B cell (primary cell): ENCODE measurements at regions not wholly inside any gene's neighbourhood (a gene's known extent, or its start where the extent isn't known, plus 50 kb on each side); places are given as distances from the start of the nearest gene placed in this dataset.

Source experiments
- ATAC-seq: fragments of 200-7000 bp; cut with Tn5 transposase; one replicate; pipeline ENCODE4 v1.10.0; 2021; ENCODE audit warnings: low read depth, mild to moderate bottlenecking, moderate number of reproducible peaks, moderate library complexity
- CTCF ChIA-PET: fragments of 350-600 bp; sonication (Branson Sonifier 250); formaldehyde crosslinking; loops from one replicate; lab custom pipeline; 2021; ENCODE audit warnings: antibody characterized with exemption, inconsistent platforms; lab: Charles Lee
- POLR2A ChIA-PET: fragments of 350-600 bp; sonication (Branson Sonifier 250); formaldehyde crosslinking; loops from one replicate; lab custom pipeline; 2021; ENCODE audit warnings: antibody characterized with exemption; lab: Charles Lee
- DNase-seq: peaks from one replicate; pipeline ENCODE4 v3.0.0; 2013
- H2AFZ ChIP-seq: 2 replicates; pipeline ENCODE4 v1.6.1; 2012; ENCODE audit warnings: mild to moderate bottlenecking, low read depth, low read length; ENCODE audit not compliant: insufficient read depth, poor library complexity, severe bottlenecking
- H3K27ac ChIP-seq, 2 donors: 1 replicate in 1 of 2; 2 replicates in 1 of 2; pipeline ENCODE4 v1.5.1; 2012 to 2013; ENCODE audit warnings: low read length in 2 of 2, mild to moderate bottlenecking in 2 of 2, moderate library complexity in 1 of 2
- H3K27me3 ChIP-seq, 4 experiments: fragments of 200-600 bp in 1 of 4; sonication (generic) in 1 of 4; replicated peaks in 1 of 4; 1 replicate in 2 of 4; 2 replicates in 2 of 4; pipeline versions ENCODE4 v1.6.1 to v1.7.0; 2013 to 2016; ENCODE audit warnings: low read length in 3 of 4, mild to moderate bottlenecking in 2 of 4, mixed read lengths in 1 of 4, moderate library complexity in 1 of 4; ENCODE audit not compliant: insufficient read depth in 4 of 4, control insufficient read depth in 3 of 4; ENCODE audit errors: control extremely low read depth in 1 of 4
- H3K36me3 ChIP-seq, 2 experiments: replicated peaks in 1 of 2; 1 replicate in 1 of 2; 2 replicates in 1 of 2; pipeline versions ENCODE4 v1.6.1 to v1.7.1; 2013; ENCODE audit warnings: low read length in 1 of 2; ENCODE audit not compliant: insufficient read depth in 2 of 2, control insufficient read depth in 1 of 2; ENCODE audit errors: control extremely low read depth in 1 of 2, extremely low read depth in 1 of 2
- H3K4me1 ChIP-seq, 2 donors: fragments of 200-600 bp in 1 of 2; sonication (generic) in 1 of 2; 1 replicate in 1 of 2; 2 replicates in 1 of 2; pipeline versions ENCODE4 v1.5.1 to v1.6.1; 2013 to 2017; ENCODE audit warnings: low read length in 2 of 2; ENCODE audit not compliant: control insufficient read depth in 2 of 2, insufficient read depth in 2 of 2
- H3K4me2 ChIP-seq: replicated peaks from 2 replicates; pipeline ENCODE3; 2012; ENCODE audit warnings: mild to moderate bottlenecking, low read depth, low read length; ENCODE audit not compliant: poor library complexity, severe bottlenecking
- H3K4me3 ChIP-seq, 5 experiments: fragments of 200-600 bp in 1 of 5; sonication (generic) in 1 of 5; 1 replicate in 3 of 5; 2 replicates in 2 of 5; pipeline versions ENCODE4 v1.5.1 to v1.7.0; 2011 to 2016; ENCODE audit warnings: low read length in 4 of 5, mild to moderate bottlenecking in 4 of 5, low read depth in 2 of 5, control low read depth in 1 of 5, moderate library complexity in 1 of 5; ENCODE audit not compliant: insufficient read depth in 1 of 5; ENCODE audit errors: control extremely low read depth in 1 of 5, extremely low read depth in 1 of 5
- H3K79me2 ChIP-seq: fragments of 200-600 bp; sonication (generic); one replicate; pipeline ENCODE4 v1.6.0; 2016; ENCODE audit warnings: low read length; ENCODE audit not compliant: control insufficient read depth, insufficient read depth
- H3K9ac ChIP-seq: fragments of 200-600 bp; sonication (generic); 2 replicates; pipeline ENCODE4 v1.6.1; 2017; ENCODE audit warnings: mild to moderate bottlenecking, low read length, moderate library complexity
- H3K9me3 ChIP-seq, 3 donors: one replicate each; pipeline versions ENCODE4 v1.6.1 to v1.7.1; 2013; ENCODE audit warnings: low read length in 2 of 3; ENCODE audit not compliant: control insufficient read depth in 2 of 3, insufficient read depth in 1 of 3; ENCODE audit errors: control extremely low read depth in 1 of 3
- H4K20me1 ChIP-seq: 2 replicates; pipeline ENCODE4 v1.6.0; 2012; ENCODE audit warnings: mild to moderate bottlenecking, low read length; ENCODE audit not compliant: insufficient read depth, control insufficient read depth, poor library complexity, severe bottlenecking
- H3K27ac Mint-ChIP-seq: one replicate; pipeline ENCODE4 v1.8.0; 2021; ENCODE audit warnings: mixed read lengths
- H3K27me3 Mint-ChIP-seq: one replicate; pipeline ENCODE4 v1.8.0; 2021; ENCODE audit warnings: mixed read lengths
- H3K4me1 Mint-ChIP-seq: one replicate; pipeline ENCODE4 v1.8.0; 2021; ENCODE audit warnings: mixed read lengths
- H3K4me3 Mint-ChIP-seq: one replicate; pipeline ENCODE4 v1.8.0; 2021; ENCODE audit warnings: mixed read lengths
- H3K9me3 Mint-ChIP-seq: one replicate; pipeline ENCODE4 v1.8.0; 2022; ENCODE audit warnings: mixed read lengths; ENCODE audit not compliant: insufficient read depth
- EZH2 ChIP-seq: IDR thresholded peaks from 2 replicates; pipeline ENCODE4 v1.6.1; 2012; ENCODE audit warnings: borderline replicate concordance, low read depth, mild to moderate bottlenecking, moderate library complexity, low read length; ENCODE audit not compliant: insufficient read depth, poor library complexity, severe bottlenecking
- WGBS: methylation state at CpG from one replicate; pipeline ENCODE4 v1.1.5; 2013; ENCODE audit warnings: missing lambda C conversion rate; ENCODE audit not compliant: insufficient coverage; 5-methylcytosine and 5-hydroxymethylcytosine counted together
- intact Hi-C: fragments of 100-400 bp; cut with micrococcal nuclease; formaldehyde crosslinking; loops from one replicate; pipeline ENCODE4 v1.10.0; 2022
- TF ChIP-seq, protein P1 (sequence below): fragments of 200-600 bp; IDR thresholded peaks from one replicate; pipeline ENCODE4 v1.8.0; 2022; ENCODE audit warnings: antibody characterized with exemption, mild to moderate bottlenecking

DNA sequence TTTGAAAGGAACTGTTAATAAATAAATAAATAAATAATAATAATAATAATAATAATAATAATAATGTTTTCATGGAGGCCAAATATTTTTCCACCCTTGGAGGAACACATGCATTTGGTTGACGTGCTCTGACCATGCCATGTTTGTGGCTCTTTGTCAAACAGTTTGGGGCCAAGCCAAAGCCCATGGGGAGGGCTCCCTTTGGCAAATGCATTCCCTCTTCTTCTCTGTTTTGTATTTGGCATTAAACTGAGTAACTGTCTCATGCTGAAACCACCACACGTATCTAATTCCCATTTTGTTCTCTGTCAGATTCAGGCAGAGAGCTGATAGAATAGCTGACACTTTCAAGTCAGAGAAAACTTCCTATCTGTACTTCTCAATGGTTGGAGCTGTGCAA is 68.6 kb upstream of the PAX6 start:
- no peak overlapping the region for H3K4me2 ChIP-seq
- no peak for ATAC-seq
- WGBS = 88% methylated on average over 1 of the region's 2 CpGs
- no peak overlapping the region for H3K4me3 ChIP-seq
- no peaks in the 10 kb centered on the region for H3K9me3 Mint-ChIP-seq
- no peaks in the 10 kb centered on the region for H3K36me3 ChIP-seq
- intact Hi-C loops = no loop called here
- H3K79me2 ChIP-seq = no peaks in the 10 kb centered on the region
- no peak overlapping the region for H3K27ac Mint-ChIP-seq
- H2AFZ ChIP-seq = no peak overlapping the region
- no peaks in the 10 kb centered on the region for H3K4me1 ChIP-seq
- TF ChIP-seq, protein P1, sequence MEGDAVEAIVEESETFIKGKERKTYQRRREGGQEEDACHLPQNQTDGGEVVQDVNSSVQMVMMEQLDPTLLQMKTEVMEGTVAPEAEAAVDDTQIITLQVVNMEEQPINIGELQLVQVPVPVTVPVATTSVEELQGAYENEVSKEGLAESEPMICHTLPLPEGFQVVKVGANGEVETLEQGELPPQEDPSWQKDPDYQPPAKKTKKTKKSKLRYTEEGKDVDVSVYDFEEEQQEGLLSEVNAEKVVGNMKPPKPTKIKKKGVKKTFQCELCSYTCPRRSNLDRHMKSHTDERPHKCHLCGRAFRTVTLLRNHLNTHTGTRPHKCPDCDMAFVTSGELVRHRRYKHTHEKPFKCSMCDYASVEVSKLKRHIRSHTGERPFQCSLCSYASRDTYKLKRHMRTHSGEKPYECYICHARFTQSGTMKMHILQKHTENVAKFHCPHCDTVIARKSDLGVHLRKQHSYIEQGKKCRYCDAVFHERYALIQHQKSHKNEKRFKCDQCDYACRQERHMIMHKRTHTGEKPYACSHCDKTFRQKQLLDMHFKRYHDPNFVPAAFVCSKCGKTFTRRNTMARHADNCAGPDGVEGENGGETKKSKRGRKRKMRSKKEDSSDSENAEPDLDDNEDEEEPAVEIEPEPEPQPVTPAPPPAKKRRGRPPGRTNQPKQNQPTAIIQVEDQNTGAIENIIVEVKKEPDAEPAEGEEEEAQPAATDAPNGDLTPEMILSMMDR = no peak
- no peak for TF ChIP-seq EZH2
- CTCF ChIA-PET = no interaction called here
- H3K9ac ChIP-seq = no peak overlapping the region
- POLR2A ChIA-PET = no interaction called here
- no peak overlapping the region for H3K4me3 Mint-ChIP-seq
- peaks cover 0 to 8% (median 0%) of the 10 kb centered on the region in 4 experiments for H3K27me3 ChIP-seq
- H3K27ac ChIP-seq = no peak overlapping the region
- no peaks in the 10 kb centered on the region for H3K4me1 Mint-ChIP-seq
- H3K27me3 Mint-ChIP-seq = peaks cover 14% of the 10 kb centered on the region
- H3K9me3 ChIP-seq = peaks cover 0 to 4% (median 0%) of the 10 kb centered on the region in 3 donors
- DNase-seq = no peak
- H4K20me1 ChIP-seq = no peaks in the 10 kb centered on the region

GRCh38 chr11:31877863-31878262 is 66.7 kb upstream of the PAX6 start:
- Mint-ChIP-seq H3K9me3 (no peaks in the 10 kb centered on the region), H3K27me3 (peaks cover 23% of the 10 kb centered on the region), H3K27ac (no peak overlapping the region), H3K4me3 (no peak overlapping the region), H3K4me1 (no peaks in the 10 kb centered on the region)
- WGBS = no CpG with 5 or more reads among the region's 3 CpGs
- intact Hi-C loops = no loop called here
- H3K27me3 ChIP-seq = peaks cover 0 to 8% (median 1%) of the 10 kb centered on the region in 4 experiments
- H4K20me1 ChIP-seq = no peaks in the 10 kb centered on the region
- H3K4me2 ChIP-seq = no peak overlapping the region
- H3K79me2 ChIP-seq = no peaks in the 10 kb centered on the region
- DNase-seq (no peak), ATAC-seq (no peak)
- H3K4me1 ChIP-seq = no peaks in the 10 kb centered on the region
- ChIA-PET CTCF (no interaction called here), POLR2A (no interaction called here)
- no peaks in the 10 kb centered on the region for H3K36me3 ChIP-seq
- H3K4me3 ChIP-seq = no peak overlapping the region
- H3K9ac ChIP-seq = no peak overlapping the region
- no peak overlapping the region for H3K27ac ChIP-seq
- TF ChIP-seq, protein P1 = no peak
- TF ChIP-seq EZH2 = no peak
- H2AFZ ChIP-seq = no peak overlapping the region
- H3K9me3 ChIP-seq = peaks cover 0 to 4% (median 0%) of the 10 kb centered on the region in 3 donors
